ENCODE measurements at regions not wholly inside any gene's neighbourhood (a gene's known extent, or its start where the extent isn't known, plus 50 kb on each side); places are given as distances from the start of the nearest gene placed in this dataset.

DNA sequence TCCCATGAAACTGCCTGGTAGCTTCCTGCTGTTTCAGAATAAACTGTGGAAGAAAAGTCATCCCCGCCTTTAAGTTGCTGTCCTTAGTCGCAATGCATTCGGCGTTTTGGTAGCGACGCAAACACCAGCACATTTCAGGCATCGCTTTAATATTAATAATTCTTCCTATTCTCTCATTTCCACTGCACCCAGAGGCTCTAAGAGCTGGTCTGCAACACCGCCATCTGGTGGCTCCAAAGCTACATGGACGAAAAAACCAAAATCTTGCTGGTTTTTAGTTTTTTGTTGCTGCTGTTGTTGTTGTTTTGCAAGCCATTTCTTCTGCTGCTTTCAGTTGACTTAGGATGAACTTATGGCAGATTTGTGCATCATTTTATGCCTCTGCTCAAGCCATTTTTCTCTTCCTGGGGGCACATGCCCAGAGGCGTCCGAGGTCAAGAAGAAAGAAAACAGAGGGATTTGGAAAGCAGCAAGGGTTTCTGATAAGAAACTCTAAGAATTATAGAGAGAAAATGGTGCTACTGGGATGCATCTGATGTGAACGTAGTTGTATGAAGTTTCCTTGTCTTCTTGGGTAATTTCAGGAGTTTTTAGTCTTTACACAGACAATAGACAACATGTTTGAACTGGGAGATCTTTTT, 345.4 kb upstream of the KIRREL3 start:
- TF ChIP-seq EZH2 (IDR thresholded peaks at IDR 0.05; ENCODE audit: borderline replicate concordance, low read length) = no peak
- TF ChIP-seq, protein P1, sequence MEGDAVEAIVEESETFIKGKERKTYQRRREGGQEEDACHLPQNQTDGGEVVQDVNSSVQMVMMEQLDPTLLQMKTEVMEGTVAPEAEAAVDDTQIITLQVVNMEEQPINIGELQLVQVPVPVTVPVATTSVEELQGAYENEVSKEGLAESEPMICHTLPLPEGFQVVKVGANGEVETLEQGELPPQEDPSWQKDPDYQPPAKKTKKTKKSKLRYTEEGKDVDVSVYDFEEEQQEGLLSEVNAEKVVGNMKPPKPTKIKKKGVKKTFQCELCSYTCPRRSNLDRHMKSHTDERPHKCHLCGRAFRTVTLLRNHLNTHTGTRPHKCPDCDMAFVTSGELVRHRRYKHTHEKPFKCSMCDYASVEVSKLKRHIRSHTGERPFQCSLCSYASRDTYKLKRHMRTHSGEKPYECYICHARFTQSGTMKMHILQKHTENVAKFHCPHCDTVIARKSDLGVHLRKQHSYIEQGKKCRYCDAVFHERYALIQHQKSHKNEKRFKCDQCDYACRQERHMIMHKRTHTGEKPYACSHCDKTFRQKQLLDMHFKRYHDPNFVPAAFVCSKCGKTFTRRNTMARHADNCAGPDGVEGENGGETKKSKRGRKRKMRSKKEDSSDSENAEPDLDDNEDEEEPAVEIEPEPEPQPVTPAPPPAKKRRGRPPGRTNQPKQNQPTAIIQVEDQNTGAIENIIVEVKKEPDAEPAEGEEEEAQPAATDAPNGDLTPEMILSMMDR (conservative IDR thresholded peaks at IDR 0.05 in 1 of 2, IDR thresholded peaks at IDR 0.05 in 1 of 2; ENCODE audit: extremely low read depth in 1 of 2, insufficient read depth in 1 of 2, low read depth in 1 of 2, low read length in 2 of 2) = peak; percentile 86
